ENCODE measurements at regions not wholly inside any gene's neighbourhood (a gene's known extent, or its start where the extent isn't known, plus 50 kb on each side); places are given as distances from the start of the nearest gene placed in this dataset.

GRCh38 chr4:148964456-148964855 is 522.2 kb upstream of the NR3C2 start:
- no peak overlapping the region for H3K4me3 ChIP-seq
- no peaks in the 10 kb centered on the region for H3K4me1 ChIP-seq
- no peaks in the 10 kb centered on the region for H3K27me3 ChIP-seq (ENCODE audit: low read depth)
- H3K9me3 ChIP-seq, result no peaks in the 10 kb centered on the region
- no peaks in the 10 kb centered on the region for H3K36me3 ChIP-seq (replicated peaks)
- DNase-seq (ENCODE audit: low spot score in 2 of 2), result no peak
- in situ Hi-C loops (cut with MboI; ENCODE audit: low sequenced_read_pairs), result no loop called here

GRCh38 chr4:148962539-148963290 is 520.5 kb upstream of the NR3C2 start:
- H3K4me1 ChIP-seq, result no peaks in the 10 kb centered on the region
- no peak overlapping the region for H3K4me3 ChIP-seq
- in situ Hi-C loops (cut with MboI; ENCODE audit: low sequenced_read_pairs), result no loop called here
- DNase-seq (ENCODE audit: low spot score in 2 of 2), result no peak
- no peaks in the 10 kb centered on the region for H3K36me3 ChIP-seq (replicated peaks)
- no peaks in the 10 kb centered on the region for H3K27me3 ChIP-seq (ENCODE audit: low read depth)
- H3K9me3 ChIP-seq, result no peaks in the 10 kb centered on the region

- Histone ChIP-seq H3K9me3 (no peaks in the 10 kb centered on the region), H3K27me3 (ENCODE audit: low read depth) (no peaks in the 10 kb centered on the region), H3K4me3 (no peak overlapping the region), H3K36me3 (replicated peaks) (no peaks in the 10 kb centered on the region), H3K4me1 (no peaks in the 10 kb centered on the region)
- in situ Hi-C loops (cut with MboI; ENCODE audit: low sequenced_read_pairs), result no loop called here
- DNase-seq (ENCODE audit: low spot score in 2 of 2), result no peak
These were observed 519.3 kb upstream of the NR3C2 start for GRCh38 chr4:148961526-148961925.

GRCh38 chr4:148958317-148958716 is 516.1 kb upstream of the NR3C2 start:
- Histone ChIP-seq H3K4me3 (no peak overlapping the region), H3K27me3 (ENCODE audit: low read depth) (no peaks in the 10 kb centered on the region), H3K9me3 (no peaks in the 10 kb centered on the region), H3K36me3 (replicated peaks) (no peaks in the 10 kb centered on the region), H3K4me1 (no peaks in the 10 kb centered on the region)
- in situ Hi-C loops (cut with MboI; ENCODE audit: low sequenced_read_pairs), result no loop called here
- no peak for DNase-seq (ENCODE audit: low spot score in 2 of 2)

- no peak for DNase-seq (ENCODE audit: low spot score in 2 of 2)
- H3K36me3 ChIP-seq (replicated peaks), result no peaks in the 10 kb centered on the region
- no peaks in the 10 kb centered on the region for H3K4me1 ChIP-seq
- no peaks in the 10 kb centered on the region for H3K27me3 ChIP-seq (ENCODE audit: low read depth)
- H3K9me3 ChIP-seq, result no peaks in the 10 kb centered on the region
- no peak overlapping the region for H3K4me3 ChIP-seq
- in situ Hi-C loops (cut with MboI; ENCODE audit: low sequenced_read_pairs), result no loop called here
These were observed 513.5 kb upstream of the NR3C2 start for GRCh38 chr4:148955564-148956297.

- in situ Hi-C loops (cut with MboI; ENCODE audit: low sequenced_read_pairs), result no loop called here
- Histone ChIP-seq H3K4me3 (no peak overlapping the region), H3K27me3 (ENCODE audit: low read depth) (no peaks in the 10 kb centered on the region), H3K4me1 (no peaks in the 10 kb centered on the region), H3K36me3 (replicated peaks) (no peaks in the 10 kb centered on the region), H3K9me3 (no peaks in the 10 kb centered on the region)
- no peak for DNase-seq (ENCODE audit: low spot score in 2 of 2)
These were observed 512.0 kb upstream of the NR3C2 start for GRCh38 chr4:148954011-148954749.

- Histone ChIP-seq H3K9me3 (no peaks in the 10 kb centered on the region), H3K27me3 (ENCODE audit: low read depth) (no peaks in the 10 kb centered on the region), H3K4me3 (no peak overlapping the region), H3K36me3 (replicated peaks) (no peaks in the 10 kb centered on the region), H3K4me1 (peaks cover 10% of the 10 kb centered on the region)
- in situ Hi-C loops (cut with MboI; ENCODE audit: low sequenced_read_pairs), result no loop called here
- no peak for DNase-seq (ENCODE audit: low spot score in 2 of 2)
These were observed 509.1 kb upstream of the NR3C2 start for GRCh38 chr4:148951346-148951745.

- in situ Hi-C loops (cut with MboI; ENCODE audit: low sequenced_read_pairs), result no loop called here
- DNase-seq (ENCODE audit: low spot score in 2 of 2), result no peak
These were observed 504.1 kb upstream of the NR3C2 start for GRCh38 chr4:148946271-148946670.

GRCh38 chr4:148944839-148945219 is 502.6 kb upstream of the NR3C2 start:
- in situ Hi-C loops (cut with MboI; ENCODE audit: low sequenced_read_pairs), result no loop called here
- peak; percentile 39 to 85 for DNase-seq (ENCODE audit: low spot score in 2 of 2)
- no peak overlapping the region for H3K4me3 ChIP-seq
- H3K9me3 ChIP-seq, result no peaks in the 10 kb centered on the region
- no peaks in the 10 kb centered on the region for H3K27me3 ChIP-seq (ENCODE audit: low read depth)
- H3K36me3 ChIP-seq (replicated peaks), result no peaks in the 10 kb centered on the region
- peaks cover 21% of the 10 kb centered on the region for H3K4me1 ChIP-seq

More at GRCh38 chr4:148946271-148946670, 504.1 kb upstream of the NR3C2 start:
- H3K36me3 ChIP-seq (replicated peaks), result no peaks in the 10 kb centered on the region
- H3K9me3 ChIP-seq, result no peaks in the 10 kb centered on the region
- H3K27me3 ChIP-seq (ENCODE audit: low read depth), result no peaks in the 10 kb centered on the region
- H3K4me1 ChIP-seq, result peaks cover 21% of the 10 kb centered on the region
- H3K4me3 ChIP-seq, result no peak overlapping the region

GRCh38 chr4:148944136-148944838 is 502.1 kb upstream of the NR3C2 start:
- H3K9me3 ChIP-seq, result no peaks in the 10 kb centered on the region
- no peak for DNase-seq (ENCODE audit: low spot score in 2 of 2)
- in situ Hi-C loops (cut with MboI; ENCODE audit: low sequenced_read_pairs), result no loop called here
- peaks cover 21% of the 10 kb centered on the region for H3K4me1 ChIP-seq
- H3K36me3 ChIP-seq (replicated peaks), result no peaks in the 10 kb centered on the region
- H3K4me3 ChIP-seq, result no peak overlapping the region
- H3K27me3 ChIP-seq (ENCODE audit: low read depth), result no peaks in the 10 kb centered on the region

GRCh38 chr4:148934926-148935578 is 492.8 kb upstream of the NR3C2 start:
- Histone ChIP-seq H3K4me1 (no peaks in the 10 kb centered on the region), H3K4me3 (no peak overlapping the region), H3K9me3 (no peaks in the 10 kb centered on the region), H3K27me3 (ENCODE audit: low read depth) (no peaks in the 10 kb centered on the region), H3K36me3 (replicated peaks) (no peaks in the 10 kb centered on the region)
- in situ Hi-C loops (cut with MboI; ENCODE audit: low sequenced_read_pairs), result no loop called here
- no peak for DNase-seq (ENCODE audit: low spot score in 2 of 2)

- in situ Hi-C loops (cut with MboI; ENCODE audit: low sequenced_read_pairs), result no loop called here
- no peak overlapping the region for H3K4me3 ChIP-seq
- no peaks in the 10 kb centered on the region for H3K4me1 ChIP-seq
- peak in 1 of 2 experiments; percentile 61 for DNase-seq (ENCODE audit: low spot score in 2 of 2)
- no peaks in the 10 kb centered on the region for H3K36me3 ChIP-seq (replicated peaks)
- H3K9me3 ChIP-seq, result no peaks in the 10 kb centered on the region
- H3K27me3 ChIP-seq (ENCODE audit: low read depth), result no peaks in the 10 kb centered on the region
These were observed 484.4 kb upstream of the NR3C2 start for GRCh38 chr4:148926276-148927260.
